ENCODE measurements at regions not wholly inside any gene's neighbourhood (a gene's known extent, or its start where the extent isn't known, plus 50 kb on each side); places are given as distances from the start of the nearest gene placed in this dataset.

DNA sequence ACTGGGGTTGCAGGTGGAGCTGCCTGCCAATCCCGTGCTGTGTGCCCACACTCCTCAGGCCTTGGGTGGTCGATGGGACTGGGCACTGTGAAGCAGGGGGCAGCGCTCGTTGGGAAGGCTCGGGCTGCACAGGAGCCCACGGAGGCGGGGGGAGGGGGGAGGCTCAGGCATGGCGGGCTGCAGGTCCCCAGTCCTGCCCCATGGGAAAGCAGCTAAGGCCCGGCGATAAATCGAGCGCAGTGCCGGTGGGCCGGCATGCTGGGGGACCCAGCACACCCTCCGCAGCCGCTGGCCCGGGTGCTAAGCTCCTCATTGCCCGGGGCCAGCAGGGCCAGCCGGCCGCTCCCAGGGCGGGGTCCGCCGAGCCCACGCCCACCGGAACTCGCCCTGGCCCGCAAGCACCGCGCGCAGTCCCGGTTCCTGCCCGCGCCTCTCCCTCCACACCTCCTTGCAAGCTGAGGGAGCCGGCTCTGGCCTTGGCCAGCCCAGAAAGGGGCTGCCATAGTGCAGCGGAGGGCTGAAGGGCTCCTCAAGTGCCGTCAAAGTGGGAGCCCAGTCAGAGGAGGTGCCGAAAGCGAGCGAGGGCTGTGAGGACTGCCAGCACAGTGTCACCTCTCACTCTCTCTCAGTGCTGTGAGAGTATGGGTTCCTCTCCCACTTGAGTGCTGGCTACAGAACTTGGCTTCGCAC, 1210.6 kb upstream of the NXPH2 start:
- CTCF ChIA-PET, result interaction anchor here (1.6 kb wide), 1 partner anchor 11 kb away, joined by 5 read pairs; no protein-coding TSS in a partner anchor
- no peak overlapping the region for H3K27ac ChIP-seq (ENCODE audit: insufficient read depth, low read depth, low read length)
- POLR2A ChIA-PET, result no interaction called here
- H3K27me3 ChIP-seq (ENCODE audit: control insufficient read depth in 2 of 2, insufficient read depth in 2 of 2, low read length in 2 of 2), result no peaks in the 10 kb centered on the region
- H2AFZ ChIP-seq (ENCODE audit: low read depth, low read length), result no peak overlapping the region
- no peak for FAIRE-seq
- no peak overlapping the region for H3K4me3 ChIP-seq (replicated peaks in 1 of 3; ENCODE audit: insufficient read depth in 1 of 3, low read depth in 1 of 3, low read length in 3 of 3)
- dilution Hi-C loops (cut with MboI; ENCODE audit: extremely low pct_ligation_motif_present, low sequenced_read_pairs) (no loop called here), intact Hi-C loops (cut with micrococcal nuclease) (no loop called here)
- H3K36me3 ChIP-seq (ENCODE audit: control insufficient read depth in 2 of 2, extremely low read depth in 1 of 2, insufficient read depth in 2 of 2, low read length in 2 of 2), result no peaks in the 10 kb centered on the region
- no peak overlapping the region for H3K9ac ChIP-seq (replicated peaks; ENCODE audit: extremely low read depth, insufficient read depth, low read length)
- no peak for TF ChIP-seq POLR2AphosphoS5 (IDR thresholded peaks at IDR 0.05; ENCODE audit: insufficient read depth, low read depth, low read length)
- TF ChIP-seq, protein P1, sequence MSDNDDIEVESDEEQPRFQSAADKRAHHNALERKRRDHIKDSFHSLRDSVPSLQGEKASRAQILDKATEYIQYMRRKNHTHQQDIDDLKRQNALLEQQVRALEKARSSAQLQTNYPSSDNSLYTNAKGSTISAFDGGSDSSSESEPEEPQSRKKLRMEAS (IDR thresholded peaks at IDR 0.05; ENCODE audit: insufficient read depth, insufficient read length), result no peak
- TF ChIP-seq, protein P2, sequence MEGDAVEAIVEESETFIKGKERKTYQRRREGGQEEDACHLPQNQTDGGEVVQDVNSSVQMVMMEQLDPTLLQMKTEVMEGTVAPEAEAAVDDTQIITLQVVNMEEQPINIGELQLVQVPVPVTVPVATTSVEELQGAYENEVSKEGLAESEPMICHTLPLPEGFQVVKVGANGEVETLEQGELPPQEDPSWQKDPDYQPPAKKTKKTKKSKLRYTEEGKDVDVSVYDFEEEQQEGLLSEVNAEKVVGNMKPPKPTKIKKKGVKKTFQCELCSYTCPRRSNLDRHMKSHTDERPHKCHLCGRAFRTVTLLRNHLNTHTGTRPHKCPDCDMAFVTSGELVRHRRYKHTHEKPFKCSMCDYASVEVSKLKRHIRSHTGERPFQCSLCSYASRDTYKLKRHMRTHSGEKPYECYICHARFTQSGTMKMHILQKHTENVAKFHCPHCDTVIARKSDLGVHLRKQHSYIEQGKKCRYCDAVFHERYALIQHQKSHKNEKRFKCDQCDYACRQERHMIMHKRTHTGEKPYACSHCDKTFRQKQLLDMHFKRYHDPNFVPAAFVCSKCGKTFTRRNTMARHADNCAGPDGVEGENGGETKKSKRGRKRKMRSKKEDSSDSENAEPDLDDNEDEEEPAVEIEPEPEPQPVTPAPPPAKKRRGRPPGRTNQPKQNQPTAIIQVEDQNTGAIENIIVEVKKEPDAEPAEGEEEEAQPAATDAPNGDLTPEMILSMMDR (IDR thresholded peaks at IDR 0.05; ENCODE audit: extremely low read depth in 1 of 2, insufficient read depth in 1 of 2, low read depth in 1 of 2, low read length in 2 of 2), result no peak
- TF ChIP-seq GATA2 (IDR thresholded peaks at IDR 0.05; ENCODE audit: insufficient read depth, insufficient read length, low read depth, low read length), result no peak
- TF ChIP-seq MYC (IDR thresholded peaks at IDR 0.05; ENCODE audit: low read depth, low read length), result no peak
- no peak for TF ChIP-seq EZH2 (IDR thresholded peaks at IDR 0.05; ENCODE audit: borderline replicate concordance, low read depth, low read length, severe bottlenecking)
- no peak for TF ChIP-seq FOS (IDR thresholded peaks at IDR 0.05; ENCODE audit: borderline replicate concordance, insufficient read depth, low read length)
- no peak for TF ChIP-seq POLR2A (IDR thresholded peaks at IDR 0.05; ENCODE audit: low read depth, low read length)
- no peak for TF ChIP-seq JUN (IDR thresholded peaks at IDR 0.05; ENCODE audit: borderline replicate concordance, insufficient read depth, insufficient read length, low read depth)
- H4K20me1 ChIP-seq (replicated peaks; ENCODE audit: control insufficient read depth, extremely low read depth, insufficient read depth, low read length), result no peaks in the 10 kb centered on the region
- BruUV-seq (replicated peaks), result no TSS peak
- no peak overlapping the region for H3K4me2 ChIP-seq (ENCODE audit: insufficient read depth, low read length)
- H3K79me2 ChIP-seq (ENCODE audit: control insufficient read depth, insufficient read depth, low read length), result no peaks in the 10 kb centered on the region
- H3K9me3 ChIP-seq (replicated peaks; ENCODE audit: control insufficient read depth, insufficient read depth, low read length), result no peaks in the 10 kb centered on the region
- no peak for DNase-seq (ENCODE audit: low read depth, low spot score)
- no peaks in the 10 kb centered on the region for H3K4me1 ChIP-seq (ENCODE audit: control insufficient read depth, extremely low read depth, insufficient read depth, low read length)
- H3K9me1 ChIP-seq (replicated peaks; ENCODE audit: control insufficient read depth, extremely low read depth, insufficient read depth, low read length), result no peaks in the 10 kb centered on the region
